CD4-positive, CD25-positive, alpha-beta regulatory T cell (primary cell): ENCODE measurements at regions not wholly inside any gene's neighbourhood (a gene's known extent, or its start where the extent isn't known, plus 50 kb on each side); places are given as distances from the start of the nearest gene placed in this dataset.
"Not testable (repeated sequence)": the region's sequence is repeated elsewhere in the genome, so short reads cannot be mapped to it uniquely, and the experiment has no call there.

ENCODE experiments used
- ATAC-seq, 2 donors: fragments of 150-1000 bp; cut with Tn5 transposase; one replicate each; pipeline ENCODE4 v1.10.0; 2021; ENCODE audit warnings: low read depth in 2 of 2, moderate number of reproducible peaks in 2 of 2, moderate library complexity in 1 of 2
- DNase-seq, 3 donors: peaks; one replicate each; pipeline versions ENCODE4 v3.0.0 to v3.0.0-alpha.2; 2012 to 2022; ENCODE audit warnings: mixed read lengths in 1 of 3
- H3K27ac ChIP-seq: one replicate; pipeline ENCODE4 v1.7.0; 2013; ENCODE audit warnings: mild to moderate bottlenecking, low read length; ENCODE audit not compliant: insufficient read depth, poor library complexity, severe bottlenecking
- H3K27me3 ChIP-seq: one replicate; pipeline ENCODE4 v1.7.0; 2013; ENCODE audit warnings: low read length; ENCODE audit not compliant: control insufficient read depth, insufficient read depth
- H3K36me3 ChIP-seq: one replicate; pipeline ENCODE4 v1.7.0; 2013; ENCODE audit warnings: mild to moderate bottlenecking, low read length, moderate library complexity; ENCODE audit not compliant: control insufficient read depth, insufficient read depth
- H3K4me1 ChIP-seq: 2 replicates; pipeline ENCODE4 v1.7.0; 2013; ENCODE audit warnings: mild to moderate bottlenecking, low read length; ENCODE audit not compliant: insufficient read depth, control insufficient read depth, poor library complexity, severe bottlenecking
- H3K4me3 ChIP-seq: one replicate; pipeline ENCODE4 v1.7.0; 2013; ENCODE audit warnings: low read depth, mild to moderate bottlenecking, low read length, moderate library complexity
- H3K9me3 ChIP-seq, 2 experiments: 1 replicate in 1 of 2; 2 replicates in 1 of 2; pipeline ENCODE4 v1.7.0; 2013; ENCODE audit warnings: low read length in 2 of 2, mild to moderate bottlenecking in 1 of 2, moderate library complexity in 1 of 2; ENCODE audit not compliant: control insufficient read depth in 2 of 2
- H3K27ac Mint-ChIP-seq, 3 donors: one replicate each; pipeline ENCODE4 v1.8.0; 2020 to 2022; ENCODE audit warnings: mild to moderate bottlenecking in 3 of 3, mixed read lengths in 3 of 3, moderate library complexity in 2 of 3
- H3K27me3 Mint-ChIP-seq: one replicate; pipeline ENCODE4 v1.8.0; 2022; ENCODE audit warnings: mild to moderate bottlenecking, mixed read lengths
- H3K36me3 Mint-ChIP-seq: one replicate; pipeline ENCODE4 v1.8.0; 2020; ENCODE audit warnings: mixed read lengths
- H3K4me1 Mint-ChIP-seq, 4 donors: one replicate each; pipeline ENCODE4 v1.8.0; 2020 to 2022; ENCODE audit warnings: mixed read lengths in 4 of 4, mild to moderate bottlenecking in 1 of 4
- H3K4me3 Mint-ChIP-seq, 4 donors: one replicate each; pipeline ENCODE4 v1.8.0; 2020 to 2022; ENCODE audit warnings: mild to moderate bottlenecking in 4 of 4, mixed read lengths in 4 of 4, moderate library complexity in 3 of 4
- H3K9me3 Mint-ChIP-seq, 7 donors: one replicate each; pipeline ENCODE4 v1.8.0; 2020 to 2022; ENCODE audit warnings: mixed read lengths in 7 of 7, mild to moderate bottlenecking in 3 of 7, moderate library complexity in 2 of 7

GRCh38 chr4:82247171-82247570 is 126.6 kb downstream of the HNRNPD start:
- Histone ChIP-seq H3K27ac (no peak overlapping the region), H3K27me3 (no peaks in the 10 kb centered on the region), H3K4me1 (no peaks in the 10 kb centered on the region), H3K36me3 (no peaks in the 10 kb centered on the region), H3K9me3 (no peaks in the 10 kb centered on the region), H3K4me3 (no peak overlapping the region)
- no peak overlapping the region for H3K27ac Mint-ChIP-seq
- H3K4me1 Mint-ChIP-seq: no peaks in the 10 kb centered on the region
- no peak for ATAC-seq
- H3K36me3 Mint-ChIP-seq: no peaks in the 10 kb centered on the region
- peaks cover 0 to 2% (median 0%) of the 10 kb centered on the region in 7 donors for H3K9me3 Mint-ChIP-seq
- no peak for DNase-seq
- no peak overlapping the region for H3K4me3 Mint-ChIP-seq
- peaks cover 8% of the 10 kb centered on the region for H3K27me3 Mint-ChIP-seq

DNA sequence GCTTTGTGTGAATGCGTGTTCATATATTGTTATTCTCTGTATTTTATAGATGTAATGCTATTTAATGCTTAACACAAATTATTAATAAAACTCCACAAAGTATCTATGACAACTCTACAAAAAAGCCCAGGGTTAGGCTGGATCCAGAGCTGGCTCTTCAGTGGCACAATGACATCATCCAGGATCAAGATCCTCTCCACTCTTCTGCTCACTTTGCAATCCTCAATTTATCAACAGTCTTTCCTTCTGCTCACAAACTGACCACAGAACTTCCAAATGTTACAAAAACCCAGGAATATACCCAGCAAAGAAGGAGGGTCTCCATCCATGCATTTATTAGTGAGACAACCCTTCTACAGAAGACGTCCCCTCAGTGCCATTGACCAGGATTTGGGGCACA is 132.3 kb downstream of the HNRNPD start:
- ATAC-seq (no peak), DNase-seq (no peak)
- Histone ChIP-seq H3K4me3 (no peak overlapping the region), H3K9me3 (no peaks in the 10 kb centered on the region), H3K27ac (no peak overlapping the region), H3K27me3 (no peaks in the 10 kb centered on the region), H3K4me1 (no peaks in the 10 kb centered on the region), H3K36me3 (no peaks in the 10 kb centered on the region)
- no peaks in the 10 kb centered on the region for H3K36me3 Mint-ChIP-seq
- peaks cover 0 to 5% (median under 1%) of the 10 kb centered on the region in 7 donors for H3K9me3 Mint-ChIP-seq
- peaks cover 16% of the 10 kb centered on the region for H3K27me3 Mint-ChIP-seq
- no peaks in the 10 kb centered on the region for H3K4me1 Mint-ChIP-seq
- H3K4me3 Mint-ChIP-seq: no peak overlapping the region
- H3K27ac Mint-ChIP-seq: no peak overlapping the region

GRCh38 chr4:82240410-82240809 is 133.4 kb downstream of the HNRNPD start:
- no peaks in the 10 kb centered on the region for H3K4me1 Mint-ChIP-seq
- Histone ChIP-seq H3K36me3 (no peaks in the 10 kb centered on the region), H3K4me1 (no peaks in the 10 kb centered on the region), H3K4me3 (no peak overlapping the region), H3K9me3 (no peaks in the 10 kb centered on the region), H3K27ac (no peak overlapping the region), H3K27me3 (no peaks in the 10 kb centered on the region)
- H3K4me3 Mint-ChIP-seq: no peak overlapping the region
- ATAC-seq (no peak), DNase-seq (no peak)
- H3K27ac Mint-ChIP-seq: no peak overlapping the region
- peaks cover 0 to 7% (median 2%) of the 10 kb centered on the region in 7 donors for H3K9me3 Mint-ChIP-seq
- peaks cover 22% of the 10 kb centered on the region for H3K27me3 Mint-ChIP-seq
- no peaks in the 10 kb centered on the region for H3K36me3 Mint-ChIP-seq

DNA sequence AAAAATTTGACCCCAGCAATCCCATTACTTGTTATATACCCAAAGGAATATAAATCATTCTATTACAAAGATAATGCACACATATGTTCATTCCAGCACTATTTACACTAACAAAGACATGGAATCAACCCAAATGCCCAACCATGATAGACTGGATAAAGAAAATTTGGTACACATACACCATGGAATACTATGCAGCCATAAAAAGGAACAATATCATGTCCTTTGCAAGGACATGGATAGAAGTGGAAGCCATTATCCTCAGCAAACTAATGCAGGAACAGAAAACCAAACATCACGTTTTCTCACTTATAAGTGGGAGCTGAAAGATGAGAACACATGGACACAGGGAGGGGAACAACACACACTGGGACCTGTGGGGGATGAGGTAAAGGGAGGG is 136.6 kb downstream of the HNRNPD start:
- not testable (repeated sequence) for H3K9me3 Mint-ChIP-seq, H3K36me3 Mint-ChIP-seq, H3K9me3 ChIP-seq, H3K4me3 ChIP-seq, H3K4me3 Mint-ChIP-seq, H3K4me1 ChIP-seq, DNase-seq, H3K27me3 ChIP-seq, H3K27ac ChIP-seq, ATAC-seq, H3K4me1 Mint-ChIP-seq, H3K36me3 ChIP-seq
- Mint-ChIP-seq H3K27ac (peak overlapping the region in 1 of 3 donors; percentile 75), H3K27me3 (peaks cover 18% of the 10 kb centered on the region)

DNA sequence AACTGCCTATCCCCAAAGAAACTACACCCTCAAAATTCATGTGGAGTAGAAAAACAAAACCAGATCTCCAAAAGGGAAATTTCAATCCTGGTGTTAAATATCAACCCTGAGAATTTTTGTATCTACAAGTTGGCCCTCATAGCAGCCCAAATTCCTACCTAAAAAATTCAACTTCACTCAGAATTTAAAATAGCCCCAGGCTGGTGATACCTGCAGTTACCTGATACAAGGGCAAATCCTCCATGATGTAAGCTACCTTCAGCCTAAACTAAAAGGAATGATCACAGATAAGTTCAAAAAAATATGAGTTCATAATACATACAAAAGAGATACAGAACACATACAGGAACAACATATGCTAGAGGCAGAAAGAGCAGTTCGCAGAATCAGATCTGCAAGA is 138.4 kb downstream of the HNRNPD start:
- peaks cover 2% of the 10 kb centered on the region for H3K27me3 ChIP-seq
- DNase-seq: no peak
- H3K27ac ChIP-seq: no peak overlapping the region
- no peaks in the 10 kb centered on the region for H3K9me3 ChIP-seq
- ATAC-seq: no peak
- Mint-ChIP-seq H3K9me3 (peaks cover 0 to 7% (median 3%) of the 10 kb centered on the region in 7 donors), H3K36me3 (no peaks in the 10 kb centered on the region), H3K27me3 (peaks cover 14% of the 10 kb centered on the region), H3K4me1 (no peaks in the 10 kb centered on the region), H3K4me3 (no peak overlapping the region), H3K27ac (no peak overlapping the region)
- no peaks in the 10 kb centered on the region for H3K4me1 ChIP-seq
- no peaks in the 10 kb centered on the region for H3K36me3 ChIP-seq
- H3K4me3 ChIP-seq: no peak overlapping the region

GRCh38 chr4:82232891-82233290 is 140.9 kb downstream of the HNRNPD start:
- Histone ChIP-seq H3K27ac (no peak overlapping the region), H3K4me3 (no peak overlapping the region), H3K4me1 (no peaks in the 10 kb centered on the region), H3K9me3 (no peaks in the 10 kb centered on the region), H3K27me3 (peaks cover 2% of the 10 kb centered on the region), H3K36me3 (no peaks in the 10 kb centered on the region)
- Mint-ChIP-seq H3K27me3 (peaks cover 19% of the 10 kb centered on the region), H3K4me1 (no peaks in the 10 kb centered on the region), H3K9me3 (peaks cover 0 to 7% (median 3%) of the 10 kb centered on the region in 7 donors), H3K4me3 (no peak overlapping the region), H3K27ac (no peak overlapping the region), H3K36me3 (no peaks in the 10 kb centered on the region)
- no peak for DNase-seq
- no peak for ATAC-seq

- ATAC-seq: no peak
- no peak overlapping the region for H3K4me3 Mint-ChIP-seq
These were observed 142.0 kb downstream of the HNRNPD start for GRCh38 chr4:82231806-82232205.

DNA sequence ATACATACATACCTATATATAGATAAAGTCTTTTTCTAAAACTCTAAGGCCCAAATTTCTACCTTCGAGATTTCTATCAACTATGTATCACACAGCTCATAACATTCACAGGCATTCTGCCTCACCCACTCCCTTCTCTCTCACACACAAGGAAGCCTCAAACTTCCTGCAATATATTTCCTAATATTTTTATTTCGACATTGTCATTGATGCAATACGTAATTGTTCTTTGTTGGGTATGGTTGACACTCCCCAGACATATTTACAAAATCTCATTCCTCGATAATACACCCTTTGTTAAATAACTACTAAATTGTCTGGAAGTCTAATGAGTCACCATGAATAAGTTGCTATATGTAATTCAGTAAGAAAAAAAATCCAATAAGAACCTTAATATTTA is 143.5 kb downstream of the HNRNPD start:
- Histone ChIP-seq H3K9me3 (no peaks in the 10 kb centered on the region), H3K36me3 (no peaks in the 10 kb centered on the region), H3K4me3 (no peak overlapping the region), H3K27me3 (peaks cover 2% of the 10 kb centered on the region), H3K4me1 (no peaks in the 10 kb centered on the region), H3K27ac (no peak overlapping the region)
- Mint-ChIP-seq H3K4me3 (no peak overlapping the region), H3K9me3 (peaks cover 0 to 2% (median 0%) of the 10 kb centered on the region in 7 donors), H3K27me3 (peaks cover 13% of the 10 kb centered on the region), H3K4me1 (no peaks in the 10 kb centered on the region), H3K36me3 (no peaks in the 10 kb centered on the region), H3K27ac (no peak overlapping the region)
- DNase-seq: no peak
- no peak for ATAC-seq

More at GRCh38 chr4:82231806-82232205, 142.0 kb downstream of the HNRNPD start:
- Mint-ChIP-seq H3K27me3 (peaks cover 19% of the 10 kb centered on the region), H3K9me3 (peaks cover 0 to 4% (median 3%) of the 10 kb centered on the region in 7 donors), H3K4me1 (no peaks in the 10 kb centered on the region), H3K36me3 (no peaks in the 10 kb centered on the region), H3K27ac (no peak overlapping the region)
- H3K27ac ChIP-seq: no peak overlapping the region
- H3K4me3 ChIP-seq: no peak overlapping the region
- H3K36me3 ChIP-seq: no peaks in the 10 kb centered on the region
- H3K9me3 ChIP-seq: no peaks in the 10 kb centered on the region
- H3K27me3 ChIP-seq: peaks cover 2% of the 10 kb centered on the region
- no peak for DNase-seq
- no peaks in the 10 kb centered on the region for H3K4me1 ChIP-seq
